Esophagus muscularis mucosa (tissue), 4 donors: ENCODE measurements at regions not wholly inside any gene's neighbourhood (a gene's known extent, or its start where the extent isn't known, plus 50 kb on each side); places are given as distances from the start of the nearest gene placed in this dataset.
A peak's percentile ranks its signal among the peaks of the same experiment; 100 is the strongest.

Source experiments
- DNase-seq: peaks from one replicate; pipeline ENCODE4 v3.0.0-alpha.2; 2017; ENCODE audit errors: extremely low spot score
- H3K27ac ChIP-seq, 4 donors: fragments of 200-600 bp; sonication (generic); replicated peaks in 1 of 4; 1 replicate in 3 of 4; 2 replicates in 1 of 4; pipeline ENCODE4 v1.5.1; 2016 to 2019; ENCODE audit warnings: mild to moderate bottlenecking in 1 of 4
- H3K27me3 ChIP-seq, 4 donors: fragments of 200-600 bp; sonication (generic); one replicate each; pipeline versions ENCODE4 v1.5.1 to v1.6.0; 2016 to 2019
- H3K36me3 ChIP-seq, 4 donors: fragments of 200-600 bp; sonication (generic); one replicate each; pipeline ENCODE4 v1.5.1; 2016 to 2019
- H3K4me1 ChIP-seq, 4 donors: fragments of 200-600 bp; sonication (generic); one replicate each; pipeline ENCODE4 v1.5.1; 2016 to 2019
- H3K4me3 ChIP-seq, 4 donors: fragments of 200-600 bp; sonication (generic); 1 replicate in 2 of 4; 2 replicates in 2 of 4; pipeline ENCODE4 v1.5.1; 2016 to 2019; ENCODE audit warnings: mild to moderate bottlenecking in 4 of 4, moderate library complexity in 1 of 4
- H3K9me3 ChIP-seq, 4 donors: fragments of 200-600 bp; sonication (generic); 1 replicate in 3 of 4; 2 replicates in 1 of 4; pipeline ENCODE4 v1.5.1; 2016 to 2019
- EP300 ChIP-seq: sonication (generic); formaldehyde crosslinking; IDR thresholded peaks from one replicate; pipeline ENCODE4 v1.6.1; 2017; ENCODE audit warnings: antibody characterized with exemption
- POLR2A ChIP-seq: fragments of 450-650 bp; IDR thresholded peaks from one replicate; pipeline ENCODE4 v1.6.1; 2017; ENCODE audit warnings: antibody characterized with exemption, moderate library complexity, mild to moderate bottlenecking, low read depth
- POLR2AphosphoS5 ChIP-seq, 2 donors: sonication (generic); formaldehyde crosslinking; IDR thresholded peaks; one replicate each; pipeline ENCODE4 v1.6.1; 2017; ENCODE audit warnings: antibody characterized with exemption in 2 of 2
- WGBS: methylation state at CpG from one replicate; pipeline ENCODE4 v1.1.5; 2018; 5-methylcytosine and 5-hydroxymethylcytosine counted together
- intact Hi-C: fragments of 100-400 bp; cut with DNase I; formaldehyde crosslinking; loops from one replicate; pipeline ENCODE4 v1.15.1; 2023
- TF ChIP-seq, protein P1 (sequence below), 3 experiments: fragments of 200-600 bp in 2 of 3; fragments of 450-650 bp in 1 of 3; sonication (generic) in 2 of 3; IDR thresholded peaks; one replicate each; pipeline ENCODE4 v1.5.1; 2017 to 2019; ENCODE audit warnings: antibody characterized with exemption in 3 of 3, mild to moderate bottlenecking in 2 of 3, moderate library complexity in 1 of 3

DNA sequence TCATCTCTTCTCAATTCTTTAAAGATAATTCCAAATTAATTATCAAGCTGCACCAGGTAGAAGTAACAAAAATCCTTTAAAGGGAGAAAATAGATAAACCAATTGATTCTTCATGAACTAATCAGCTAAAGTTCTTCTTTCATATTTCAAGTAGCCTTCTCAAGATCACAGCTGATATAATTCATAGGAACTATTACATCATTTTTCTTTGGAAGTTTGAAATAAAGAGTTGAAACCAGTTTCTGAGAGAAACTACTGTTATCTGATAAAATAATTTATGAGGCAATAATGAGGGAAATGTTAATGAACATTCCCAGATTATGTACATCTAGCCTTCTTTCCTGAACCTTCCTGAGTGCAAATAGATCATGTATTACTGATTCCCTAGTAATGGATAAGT is 484.9 kb downstream of the METTL4 start:
- Histone ChIP-seq H3K36me3 (no peaks in the 10 kb centered on the region), H3K27me3 (no peaks in the 10 kb centered on the region), H3K9me3 (no peaks in the 10 kb centered on the region), H3K4me3 (no peak overlapping the region), H3K27ac (no peak overlapping the region), H3K4me1 (no peaks in the 10 kb centered on the region)
- no peak for DNase-seq
- intact Hi-C loops, result no loop called here
- TF ChIP-seq EP300 (no peak), POLR2AphosphoS5 (IDR thresholded peaks at IDR 0.05) (no peak), POLR2A (no peak)
- TF ChIP-seq, protein P1, sequence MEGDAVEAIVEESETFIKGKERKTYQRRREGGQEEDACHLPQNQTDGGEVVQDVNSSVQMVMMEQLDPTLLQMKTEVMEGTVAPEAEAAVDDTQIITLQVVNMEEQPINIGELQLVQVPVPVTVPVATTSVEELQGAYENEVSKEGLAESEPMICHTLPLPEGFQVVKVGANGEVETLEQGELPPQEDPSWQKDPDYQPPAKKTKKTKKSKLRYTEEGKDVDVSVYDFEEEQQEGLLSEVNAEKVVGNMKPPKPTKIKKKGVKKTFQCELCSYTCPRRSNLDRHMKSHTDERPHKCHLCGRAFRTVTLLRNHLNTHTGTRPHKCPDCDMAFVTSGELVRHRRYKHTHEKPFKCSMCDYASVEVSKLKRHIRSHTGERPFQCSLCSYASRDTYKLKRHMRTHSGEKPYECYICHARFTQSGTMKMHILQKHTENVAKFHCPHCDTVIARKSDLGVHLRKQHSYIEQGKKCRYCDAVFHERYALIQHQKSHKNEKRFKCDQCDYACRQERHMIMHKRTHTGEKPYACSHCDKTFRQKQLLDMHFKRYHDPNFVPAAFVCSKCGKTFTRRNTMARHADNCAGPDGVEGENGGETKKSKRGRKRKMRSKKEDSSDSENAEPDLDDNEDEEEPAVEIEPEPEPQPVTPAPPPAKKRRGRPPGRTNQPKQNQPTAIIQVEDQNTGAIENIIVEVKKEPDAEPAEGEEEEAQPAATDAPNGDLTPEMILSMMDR (IDR thresholded peaks at IDR 0.05), result no peak

DNA sequence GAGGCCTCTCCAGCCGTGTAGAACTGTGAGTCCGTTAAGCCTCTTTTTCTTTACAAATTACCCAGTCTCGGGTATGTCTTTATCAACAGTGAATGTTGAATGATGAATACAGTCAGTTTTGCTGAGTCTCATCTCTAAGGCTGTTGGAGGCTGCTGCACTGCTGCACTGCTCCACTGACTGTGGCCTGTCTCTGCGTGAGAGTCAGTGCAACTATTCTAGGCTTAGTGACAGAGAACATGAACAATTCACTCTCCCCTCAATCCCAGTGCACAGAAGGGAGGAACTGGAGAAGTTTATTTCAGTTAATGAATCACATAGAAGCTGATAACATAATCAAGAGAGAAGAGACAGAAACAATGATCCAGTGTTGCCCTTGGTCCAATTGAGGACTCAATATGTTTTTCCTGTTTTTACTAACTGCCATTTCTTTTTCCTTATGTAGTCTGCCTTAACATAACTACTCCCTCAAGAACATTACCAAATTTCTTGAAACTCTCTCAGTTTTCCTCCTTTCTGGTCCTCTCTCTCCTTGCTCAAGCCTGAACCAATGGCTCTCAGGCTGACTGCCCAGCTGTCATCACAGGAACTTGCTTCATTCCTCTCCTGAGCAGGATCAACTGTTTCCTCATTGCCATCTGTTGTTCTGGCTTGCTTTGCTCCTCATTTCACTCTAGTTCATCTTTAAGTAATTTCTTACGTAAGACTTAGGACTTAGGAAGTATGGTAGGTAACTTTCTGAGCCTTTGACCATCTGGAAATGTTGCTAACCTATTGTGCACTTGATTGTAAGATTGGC is 483.2 kb downstream of the METTL4 start:
- H3K27ac ChIP-seq, result peak overlapping the region in 1 of 4 donors; percentile 31
- H3K9me3 ChIP-seq, result no peaks in the 10 kb centered on the region
- H3K4me1 ChIP-seq, result no peaks in the 10 kb centered on the region
- DNase-seq, result no peak
- WGBS, result 73% methylated on average over 5 of the region's 5 CpGs
- H3K4me3 ChIP-seq, result no peak overlapping the region
- TF ChIP-seq POLR2AphosphoS5 (IDR thresholded peaks at IDR 0.05) (no peak), EP300 (no peak), POLR2A (no peak)
- TF ChIP-seq, protein P1 (IDR thresholded peaks at IDR 0.05), result no peak
- H3K27me3 ChIP-seq, result no peaks in the 10 kb centered on the region
- H3K36me3 ChIP-seq, result no peaks in the 10 kb centered on the region
- intact Hi-C loops, result no loop called here

DNA sequence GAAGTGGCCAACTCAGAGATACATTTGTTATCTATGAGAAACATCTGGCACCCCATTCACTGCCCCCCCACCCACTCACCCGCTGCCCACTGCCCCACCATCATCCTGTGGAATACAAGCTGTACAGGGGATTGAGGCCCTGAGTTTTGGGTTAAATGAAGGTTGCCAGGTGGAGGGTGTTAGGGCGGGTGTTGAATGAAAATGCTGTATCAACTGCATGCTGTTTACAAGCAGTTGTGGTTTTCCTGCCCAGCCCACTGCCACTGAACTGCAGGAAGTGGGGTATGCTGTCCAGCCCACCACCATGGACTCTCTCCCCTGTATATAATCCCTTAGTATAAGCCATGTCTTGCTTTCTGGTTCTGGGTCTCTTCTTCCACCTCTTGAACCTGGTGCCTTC is 481.9 kb downstream of the METTL4 start:
- DNase-seq, result no peak
- Histone ChIP-seq H3K9me3 (no peaks in the 10 kb centered on the region), H3K4me1 (no peaks in the 10 kb centered on the region)

DNA sequence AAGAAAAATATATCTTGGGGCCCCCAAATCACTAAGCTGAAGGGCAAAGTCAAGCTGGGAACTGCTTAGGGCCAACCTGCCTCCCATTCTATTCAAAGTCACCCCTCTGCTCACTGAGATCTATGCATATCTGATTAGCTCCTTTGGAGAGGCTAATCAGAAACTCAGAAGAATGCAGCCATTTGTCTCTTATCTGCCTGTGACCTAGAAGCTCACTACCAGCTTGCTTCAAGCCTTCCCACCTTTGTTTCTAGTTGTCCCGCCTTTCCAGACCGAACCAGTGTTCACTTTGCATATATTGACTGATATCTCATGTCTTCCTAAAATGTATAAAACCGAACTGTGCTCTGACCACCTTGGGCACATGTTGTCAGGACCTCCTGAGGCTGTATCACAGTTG is 479.4 kb downstream of the METTL4 start:
- H3K9me3 ChIP-seq, result no peaks in the 10 kb centered on the region
- no peaks in the 10 kb centered on the region for H3K4me1 ChIP-seq
- no peaks in the 10 kb centered on the region for H3K36me3 ChIP-seq
- DNase-seq, result no peak
- WGBS, result 70% methylated on average over 3 of the region's 3 CpGs
- TF ChIP-seq, protein P1 (IDR thresholded peaks at IDR 0.05), result no peak
- no peak for TF ChIP-seq POLR2AphosphoS5 (IDR thresholded peaks at IDR 0.05)
- TF ChIP-seq POLR2A, result no peak
- TF ChIP-seq EP300, result no peak
- intact Hi-C loops, result no loop called here
- H3K27me3 ChIP-seq, result no peaks in the 10 kb centered on the region
- no peak overlapping the region for H3K4me3 ChIP-seq
- no peak overlapping the region for H3K27ac ChIP-seq

More for the DNA sequence above, 481.9 kb downstream of the METTL4 start:
- TF ChIP-seq POLR2A (no peak), EP300 (no peak), POLR2AphosphoS5 (IDR thresholded peaks at IDR 0.05) (no peak)
- TF ChIP-seq, protein P1 (IDR thresholded peaks at IDR 0.05), result no peak
- Histone ChIP-seq H3K27me3 (no peaks in the 10 kb centered on the region), H3K4me3 (no peak overlapping the region), H3K27ac (no peak overlapping the region), H3K36me3 (no peaks in the 10 kb centered on the region)
- intact Hi-C loops, result no loop called here
- WGBS, result 0% methylated on average over 2 of the region's 2 CpGs

DNA sequence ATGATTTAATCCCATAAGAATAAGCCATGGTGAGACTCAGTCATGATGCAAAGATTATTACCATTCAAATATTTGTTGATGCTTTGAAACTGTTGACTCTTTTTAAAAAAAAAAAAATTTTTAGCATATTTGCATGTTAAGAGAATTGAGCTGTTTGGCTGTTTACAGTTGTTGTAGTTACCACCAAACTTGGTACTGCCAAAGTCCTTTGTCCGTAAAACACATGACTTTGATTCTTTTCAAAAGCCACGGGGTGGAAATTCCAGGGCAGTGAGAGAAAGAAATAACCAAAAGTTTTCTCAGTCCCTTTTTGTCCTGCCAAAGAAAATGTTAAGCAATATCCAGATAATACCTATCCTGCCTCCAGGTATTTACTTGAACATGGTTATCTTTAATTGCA is 474.8 kb downstream of the METTL4 start:
- Histone ChIP-seq H3K36me3 (no peaks in the 10 kb centered on the region), H3K4me3 (no peak overlapping the region), H3K27me3 (no peaks in the 10 kb centered on the region), H3K9me3 (no peaks in the 10 kb centered on the region), H3K4me1 (no peaks in the 10 kb centered on the region), H3K27ac (no peak overlapping the region)
- WGBS, result 67% methylated on average over 2 of the region's 2 CpGs
- DNase-seq, result no peak
- TF ChIP-seq EP300 (no peak), POLR2AphosphoS5 (IDR thresholded peaks at IDR 0.05) (no peak), POLR2A (no peak)
- TF ChIP-seq, protein P1 (IDR thresholded peaks at IDR 0.05), result no peak
- intact Hi-C loops, result no loop called here
